Lower leg skin (tissue), 3 donors: ENCODE measurements at regions not wholly inside any gene's neighbourhood (a gene's known extent, or its start where the extent isn't known, plus 50 kb on each side); places are given as distances from the start of the nearest gene placed in this dataset.

Experiments
- POLR2A ChIP-seq, 2 donors: fragments of 450-650 bp; IDR thresholded peaks; one replicate each; pipeline ENCODE4 v1.6.1; 2016 to 2017; ENCODE audit warnings: antibody characterized with exemption in 2 of 2, mild to moderate bottlenecking in 1 of 2, moderate library complexity in 1 of 2
- TF ChIP-seq, protein P1 (sequence below), 3 donors: fragments of 450-650 bp; IDR thresholded peaks; one replicate each; pipeline ENCODE4 v1.5.1; 2016; ENCODE audit warnings: antibody characterized with exemption in 3 of 3, mild to moderate bottlenecking in 3 of 3, moderate library complexity in 2 of 3

DNA sequence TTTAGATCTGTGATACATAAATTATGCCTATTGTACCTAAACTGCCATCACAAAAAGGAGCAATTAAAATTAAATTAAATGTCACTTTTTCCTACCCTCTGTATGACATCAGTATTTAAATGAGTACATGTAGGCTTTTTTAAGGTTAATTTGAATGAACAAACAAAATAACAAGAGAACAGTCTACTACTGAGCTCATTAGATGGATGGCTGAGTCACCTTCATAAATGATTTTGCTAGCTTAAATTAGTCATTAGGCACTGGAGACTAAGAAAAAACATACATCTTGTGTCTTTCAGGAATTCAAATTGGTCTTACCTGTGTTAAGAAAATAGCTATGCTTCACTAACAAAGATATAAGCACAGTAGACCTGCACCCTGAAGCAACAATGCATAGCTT, 153.6 kb downstream of the RCN1 start:
- TF ChIP-seq, protein P1, sequence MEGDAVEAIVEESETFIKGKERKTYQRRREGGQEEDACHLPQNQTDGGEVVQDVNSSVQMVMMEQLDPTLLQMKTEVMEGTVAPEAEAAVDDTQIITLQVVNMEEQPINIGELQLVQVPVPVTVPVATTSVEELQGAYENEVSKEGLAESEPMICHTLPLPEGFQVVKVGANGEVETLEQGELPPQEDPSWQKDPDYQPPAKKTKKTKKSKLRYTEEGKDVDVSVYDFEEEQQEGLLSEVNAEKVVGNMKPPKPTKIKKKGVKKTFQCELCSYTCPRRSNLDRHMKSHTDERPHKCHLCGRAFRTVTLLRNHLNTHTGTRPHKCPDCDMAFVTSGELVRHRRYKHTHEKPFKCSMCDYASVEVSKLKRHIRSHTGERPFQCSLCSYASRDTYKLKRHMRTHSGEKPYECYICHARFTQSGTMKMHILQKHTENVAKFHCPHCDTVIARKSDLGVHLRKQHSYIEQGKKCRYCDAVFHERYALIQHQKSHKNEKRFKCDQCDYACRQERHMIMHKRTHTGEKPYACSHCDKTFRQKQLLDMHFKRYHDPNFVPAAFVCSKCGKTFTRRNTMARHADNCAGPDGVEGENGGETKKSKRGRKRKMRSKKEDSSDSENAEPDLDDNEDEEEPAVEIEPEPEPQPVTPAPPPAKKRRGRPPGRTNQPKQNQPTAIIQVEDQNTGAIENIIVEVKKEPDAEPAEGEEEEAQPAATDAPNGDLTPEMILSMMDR (IDR thresholded peaks at IDR 0.05) = no peak
- no peak for TF ChIP-seq POLR2A (IDR thresholded peaks at IDR 0.05)
